ENCODE measurements at regions not wholly inside any gene's neighbourhood (a gene's known extent, or its start where the extent isn't known, plus 50 kb on each side); places are given as distances from the start of the nearest gene placed in this dataset.

DNA sequence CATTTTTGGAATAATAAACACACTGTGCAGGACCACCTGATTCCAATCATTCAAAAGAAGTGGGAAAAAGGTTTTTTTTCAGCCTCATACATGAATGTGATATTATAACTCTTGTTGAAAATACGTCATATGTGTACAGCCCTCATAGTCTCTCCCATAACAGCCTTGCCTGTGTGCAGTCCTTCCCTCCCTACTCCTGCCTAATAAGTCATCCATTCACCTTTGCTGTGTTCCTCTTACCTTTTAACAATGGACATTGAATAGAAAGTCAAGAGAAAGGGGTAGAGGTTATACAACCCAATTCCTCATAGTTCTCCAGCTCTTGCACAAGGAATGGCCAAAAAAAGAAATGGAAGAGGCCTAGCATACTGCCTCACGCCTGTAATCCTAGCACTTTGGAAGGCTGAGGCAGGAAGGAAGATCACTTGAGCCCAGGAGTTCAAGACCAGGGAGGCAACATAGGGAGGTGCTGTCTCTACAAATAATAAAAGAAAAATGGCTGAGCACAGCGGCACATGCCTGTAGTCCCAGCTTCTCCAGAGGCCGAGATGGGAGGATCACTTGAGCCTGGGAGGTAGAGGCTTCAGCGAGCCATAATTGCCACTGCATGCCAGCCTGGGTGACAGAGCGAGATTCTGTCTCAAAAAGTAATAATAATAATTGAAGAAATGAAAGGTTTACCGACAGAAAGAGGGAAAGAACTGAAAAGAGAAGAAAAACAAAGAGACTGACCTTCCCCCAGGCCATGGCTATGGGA lies 356.1 kb upstream of the KIF2A start:
- TF ChIP-seq CTCF (IDR thresholded peaks at IDR 0.05) (no peak), POLR2A (IDR thresholded peaks at IDR 0.05) (no peak)
- H3K4me1 ChIP-seq, result no peaks in the 10 kb centered on the region
- H3K9me3 ChIP-seq, result no peaks in the 10 kb centered on the region
- no peaks in the 10 kb centered on the region for H3K36me3 ChIP-seq
- H3K27me3 ChIP-seq, result no peaks in the 10 kb centered on the region
- no peak overlapping the region for H3K4me3 ChIP-seq
- H3K27ac ChIP-seq, result no peak overlapping the region
- no peak for DNase-seq

GRCh38 chr5:61951295-61951694 lies 354.7 kb upstream of the KIF2A start:
- H3K4me1 ChIP-seq, result no peaks in the 10 kb centered on the region
- no peak overlapping the region for H3K4me3 ChIP-seq
- no peak overlapping the region for H3K27ac ChIP-seq
- no peaks in the 10 kb centered on the region for H3K9me3 ChIP-seq
- no peak for DNase-seq
- TF ChIP-seq CTCF (IDR thresholded peaks at IDR 0.05) (no peak), POLR2A (IDR thresholded peaks at IDR 0.05) (no peak)
- H3K27me3 ChIP-seq, result no peaks in the 10 kb centered on the region
- no peaks in the 10 kb centered on the region for H3K36me3 ChIP-seq

DNA sequence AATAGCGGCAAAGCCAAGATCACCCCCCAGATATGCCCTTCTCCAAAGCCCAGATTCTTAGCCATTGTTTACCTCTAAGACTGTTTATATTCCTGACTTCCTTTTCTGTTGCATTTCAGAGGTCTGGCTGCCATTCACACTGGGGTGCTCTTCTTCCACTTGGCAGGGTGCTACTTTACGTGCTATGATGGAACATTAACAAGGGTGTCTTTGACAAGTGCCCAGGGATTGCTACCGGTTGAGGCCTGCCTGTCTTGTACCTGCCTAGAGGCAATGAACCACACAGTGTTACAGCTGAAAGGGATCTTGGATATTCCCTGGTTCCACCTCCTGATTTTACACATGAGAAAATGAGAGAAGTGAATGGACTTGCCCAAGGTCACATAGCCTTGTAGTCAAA lies 352.1 kb upstream of the KIF2A start:
- TF ChIP-seq POLR2A (IDR thresholded peaks at IDR 0.05) (no peak), CTCF (IDR thresholded peaks at IDR 0.05) (no peak)
- H3K27ac ChIP-seq, result no peak overlapping the region

DNA sequence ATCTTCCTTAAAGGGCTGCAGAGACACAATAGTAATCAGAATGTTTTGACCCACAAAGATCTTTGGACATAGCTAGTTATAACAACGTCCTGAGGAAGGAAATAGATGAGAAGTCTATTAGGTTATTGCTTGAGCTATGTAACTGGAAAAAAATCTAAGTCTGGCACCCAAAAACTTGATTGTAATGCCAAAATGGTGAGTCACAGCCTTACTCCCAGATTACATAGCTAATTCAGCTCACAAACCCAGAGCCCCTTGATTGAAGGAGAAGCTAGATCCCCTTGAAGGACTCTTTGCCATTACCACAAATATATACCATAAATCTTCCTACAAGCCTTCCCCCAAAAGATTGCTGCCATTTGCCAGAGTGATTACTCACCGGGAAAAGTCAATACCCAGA lies 341.8 kb upstream of the KIF2A start:
- Histone ChIP-seq H3K9me3 (no peaks in the 10 kb centered on the region), H3K36me3 (no peaks in the 10 kb centered on the region), H3K4me3 (no peak overlapping the region), H3K27me3 (no peaks in the 10 kb centered on the region), H3K27ac (no peak overlapping the region), H3K4me1 (no peaks in the 10 kb centered on the region)
- TF ChIP-seq POLR2A (IDR thresholded peaks at IDR 0.05) (no peak), CTCF (IDR thresholded peaks at IDR 0.05) (no peak)
- DNase-seq, result no peak

More for the DNA sequence above, 352.1 kb upstream of the KIF2A start:
- no peak for DNase-seq
- Histone ChIP-seq H3K4me3 (no peak overlapping the region), H3K27me3 (no peaks in the 10 kb centered on the region), H3K9me3 (no peaks in the 10 kb centered on the region), H3K36me3 (no peaks in the 10 kb centered on the region), H3K4me1 (no peaks in the 10 kb centered on the region)

DNA sequence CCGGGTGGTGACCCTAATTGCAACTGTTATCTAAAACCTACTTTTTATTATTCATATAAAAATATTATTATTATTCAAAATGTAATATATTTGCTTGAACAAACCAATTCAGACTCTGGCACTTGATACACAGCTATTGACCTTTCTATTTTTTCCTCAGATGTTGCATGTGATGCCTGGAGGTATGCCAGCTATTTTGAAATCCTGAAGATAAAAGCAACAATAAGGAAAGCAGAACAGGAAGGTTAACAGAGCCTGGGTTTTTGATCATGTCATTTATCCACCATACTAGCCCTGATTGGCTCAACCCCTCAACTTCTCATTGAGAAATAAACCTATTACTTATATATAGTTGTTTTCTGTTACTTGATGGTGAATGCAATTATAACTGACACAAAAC lies 340.9 kb upstream of the KIF2A start:
- no peaks in the 10 kb centered on the region for H3K4me1 ChIP-seq
- DNase-seq, result no peak
- H3K4me3 ChIP-seq, result no peak overlapping the region
- H3K27me3 ChIP-seq, result no peaks in the 10 kb centered on the region
- H3K9me3 ChIP-seq, result no peaks in the 10 kb centered on the region
- H3K36me3 ChIP-seq, result no peaks in the 10 kb centered on the region
- H3K27ac ChIP-seq, result no peak overlapping the region
- no peak for TF ChIP-seq POLR2A (IDR thresholded peaks at IDR 0.05)
- TF ChIP-seq CTCF (IDR thresholded peaks at IDR 0.05), result no peak

DNA sequence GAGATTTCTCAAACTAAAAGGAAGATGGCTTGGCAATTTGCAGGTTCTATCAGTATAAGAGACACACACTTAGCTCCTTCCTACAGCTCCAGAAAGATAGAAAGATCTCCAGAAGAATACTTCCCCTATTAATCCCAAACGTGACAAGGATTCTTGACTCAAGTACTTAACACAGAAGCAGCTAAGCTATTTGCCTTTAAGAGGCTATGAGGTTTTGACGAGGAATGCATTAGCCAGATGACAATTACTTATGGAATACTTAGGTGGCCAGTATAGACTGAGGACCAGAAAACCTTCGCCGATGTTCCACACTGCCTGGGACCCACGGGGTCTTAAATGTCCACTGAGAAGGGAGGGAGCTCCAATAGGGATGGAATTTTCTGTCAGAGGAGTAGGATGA lies 340.5 kb upstream of the KIF2A start:
- no peaks in the 10 kb centered on the region for H3K9me3 ChIP-seq
- DNase-seq, result no peak
- no peak overlapping the region for H3K4me3 ChIP-seq
- TF ChIP-seq POLR2A (IDR thresholded peaks at IDR 0.05) (no peak), CTCF (IDR thresholded peaks at IDR 0.05) (no peak)
- no peaks in the 10 kb centered on the region for H3K36me3 ChIP-seq
- no peaks in the 10 kb centered on the region for H3K27me3 ChIP-seq
- H3K27ac ChIP-seq, result no peak overlapping the region
- H3K4me1 ChIP-seq, result no peaks in the 10 kb centered on the region
